Activated CD8-positive, alpha-beta memory T cell treated with anti-CD3 and anti-CD28 coated beads, Interleukin-2, amount 10 ng/mL, durations not matched to agents 7 days and 5 days (primary cell): ENCODE measurements at regions not wholly inside any gene's neighbourhood (a gene's known extent, or its start where the extent isn't known, plus 50 kb on each side); places are given as distances from the start of the nearest gene placed in this dataset.

ENCODE experiments used
- ATAC-seq: fragments of 150-1000 bp; cut with Tn5 transposase; one replicate; pipeline ENCODE4 v1.10.0; 2021; ENCODE audit warnings: moderate library complexity
- CTCF ChIA-PET: fragments of 350-600 bp; sonication (Branson Sonifier 250); formaldehyde crosslinking; loops from one replicate; lab custom pipeline; 2021; ENCODE audit warnings: antibody characterized with exemption; lab: Charles Lee
- DNase-seq: peaks from one replicate; pipeline ENCODE4 v3.0.0-alpha.2; 2020
- H3K27ac Mint-ChIP-seq: one replicate; pipeline ENCODE4 v1.8.0; 2021; ENCODE audit warnings: mild to moderate bottlenecking, mixed read lengths
- H3K27me3 Mint-ChIP-seq: one replicate; pipeline ENCODE4 v1.8.0; 2021; ENCODE audit warnings: mixed read lengths
- H3K36me3 Mint-ChIP-seq: one replicate; pipeline ENCODE4 v1.8.0; 2021; ENCODE audit warnings: mild to moderate bottlenecking, mixed read lengths
- H3K4me1 Mint-ChIP-seq: one replicate; pipeline ENCODE4 v1.8.0; 2021; ENCODE audit warnings: mixed read lengths
- H3K4me3 Mint-ChIP-seq: one replicate; pipeline ENCODE4 v1.8.0; 2021; ENCODE audit warnings: mild to moderate bottlenecking, moderate library complexity, mixed read lengths
- H3K9me3 Mint-ChIP-seq: one replicate; pipeline ENCODE4 v1.8.0; 2022; ENCODE audit warnings: low read depth, mixed read lengths

DNA sequence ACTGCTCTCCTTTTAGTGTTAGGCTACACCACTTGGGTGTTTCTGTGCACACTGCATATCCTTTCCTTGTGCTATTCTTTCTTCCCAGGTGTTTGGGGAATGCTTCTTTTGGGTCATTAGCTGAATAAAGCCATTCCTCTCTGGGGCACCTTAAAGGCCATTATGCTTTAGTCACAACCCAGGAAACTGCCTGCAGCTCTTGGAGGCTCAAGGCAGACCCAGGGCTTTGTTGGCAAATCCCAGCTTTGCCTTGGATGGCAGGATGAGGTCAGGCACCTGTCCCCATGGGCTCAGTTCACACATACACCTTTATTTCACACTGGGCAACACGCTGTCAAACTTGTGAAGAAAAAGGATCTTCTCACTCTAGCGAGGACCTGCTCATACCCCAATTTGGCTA lies 460.6 kb downstream of the CCSER2 start:
- no peaks in the 10 kb centered on the region for H3K27me3 Mint-ChIP-seq
- ATAC-seq (no peak), DNase-seq (no peak)
- no peak overlapping the region for H3K27ac Mint-ChIP-seq
- CTCF ChIA-PET = no interaction called here
- no peaks in the 10 kb centered on the region for H3K4me1 Mint-ChIP-seq
- H3K36me3 Mint-ChIP-seq = no peaks in the 10 kb centered on the region
- no peaks in the 10 kb centered on the region for H3K9me3 Mint-ChIP-seq
- H3K4me3 Mint-ChIP-seq = no peak overlapping the region

DNA sequence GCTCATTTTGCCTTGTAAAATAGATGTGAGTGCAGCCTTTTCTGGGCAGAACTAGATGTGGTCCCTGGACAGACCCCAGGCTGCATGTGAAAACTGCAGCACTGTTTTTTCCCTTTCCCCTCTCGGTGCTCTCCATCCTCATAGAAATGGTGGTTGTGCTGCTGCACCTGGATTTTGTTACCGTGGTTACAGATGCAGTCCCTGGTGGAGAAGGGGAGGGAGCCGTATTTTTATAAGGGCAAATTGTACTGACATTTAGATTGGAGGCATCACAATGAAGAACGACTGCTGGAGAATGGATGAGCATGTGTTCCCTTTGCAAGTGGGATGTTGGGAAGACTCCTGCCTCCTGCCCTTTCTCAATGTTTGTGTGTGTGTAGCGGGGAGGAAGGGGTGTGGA lies 469.9 kb downstream of the CCSER2 start:
- Mint-ChIP-seq H3K4me3 (no peak overlapping the region), H3K4me1 (no peaks in the 10 kb centered on the region), H3K27me3 (no peaks in the 10 kb centered on the region), H3K9me3 (no peaks in the 10 kb centered on the region), H3K36me3 (no peaks in the 10 kb centered on the region), H3K27ac (no peak overlapping the region)
- CTCF ChIA-PET = interaction anchor here (1.2 kb wide), 1 partner anchor 12 kb away, joined by 3 read pairs; no protein-coding TSS in a partner anchor
- DNase-seq (no peak), ATAC-seq (no peak)

DNA sequence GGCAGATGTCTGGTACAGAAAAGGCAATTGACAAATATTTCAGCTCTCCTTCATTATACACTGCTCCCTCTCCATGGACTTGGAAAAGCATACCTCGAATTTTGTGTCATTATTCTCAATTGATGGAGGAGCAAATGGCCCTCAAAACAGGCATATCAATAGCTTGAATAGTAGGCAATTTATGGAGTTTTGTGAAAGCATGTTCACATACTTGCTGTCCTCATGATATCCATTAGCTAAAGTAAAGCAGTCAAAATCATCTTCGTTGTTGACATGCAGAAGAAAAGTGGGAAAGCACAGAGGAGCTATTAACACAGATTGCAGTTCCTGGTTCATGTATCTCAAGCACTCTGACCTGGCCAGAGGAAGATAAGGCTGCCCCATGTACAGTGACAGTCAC lies 472.8 kb downstream of the CCSER2 start:
- peaks cover 2% of the 10 kb centered on the region for H3K9me3 Mint-ChIP-seq
- no peaks in the 10 kb centered on the region for H3K36me3 Mint-ChIP-seq
- no peaks in the 10 kb centered on the region for H3K27me3 Mint-ChIP-seq
- H3K27ac Mint-ChIP-seq = no peak overlapping the region
- DNase-seq = no peak
- CTCF ChIA-PET = no interaction called here
- no peaks in the 10 kb centered on the region for H3K4me1 Mint-ChIP-seq
- no peak for ATAC-seq
- no peak overlapping the region for H3K4me3 Mint-ChIP-seq

DNA sequence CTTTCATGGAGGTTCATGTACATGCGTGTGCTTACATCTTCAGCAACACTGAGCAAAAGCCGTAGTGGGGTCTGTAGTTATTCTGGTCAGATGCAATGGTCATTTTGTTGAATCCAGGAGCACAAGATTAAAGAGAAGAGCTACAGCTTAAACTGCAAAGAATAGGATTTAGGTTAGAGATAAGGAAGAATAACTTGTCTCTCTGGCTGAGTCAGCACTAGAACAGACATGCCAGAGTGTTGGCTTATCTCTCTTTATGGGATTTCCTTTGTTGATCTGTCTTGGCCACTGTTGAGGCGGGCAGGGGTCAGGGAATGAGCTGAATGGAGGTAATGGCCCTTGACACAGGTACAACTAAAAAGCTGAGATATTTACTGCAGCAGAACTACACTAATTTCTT lies 473.5 kb downstream of the CCSER2 start:
- ATAC-seq = no peak
- no peaks in the 10 kb centered on the region for H3K36me3 Mint-ChIP-seq
- no peak overlapping the region for H3K4me3 Mint-ChIP-seq
- DNase-seq = no peak
- no peaks in the 10 kb centered on the region for H3K27me3 Mint-ChIP-seq
- peaks cover 2% of the 10 kb centered on the region for H3K9me3 Mint-ChIP-seq
- H3K4me1 Mint-ChIP-seq = no peaks in the 10 kb centered on the region
- H3K27ac Mint-ChIP-seq = no peak overlapping the region
- CTCF ChIA-PET = no interaction called here

DNA sequence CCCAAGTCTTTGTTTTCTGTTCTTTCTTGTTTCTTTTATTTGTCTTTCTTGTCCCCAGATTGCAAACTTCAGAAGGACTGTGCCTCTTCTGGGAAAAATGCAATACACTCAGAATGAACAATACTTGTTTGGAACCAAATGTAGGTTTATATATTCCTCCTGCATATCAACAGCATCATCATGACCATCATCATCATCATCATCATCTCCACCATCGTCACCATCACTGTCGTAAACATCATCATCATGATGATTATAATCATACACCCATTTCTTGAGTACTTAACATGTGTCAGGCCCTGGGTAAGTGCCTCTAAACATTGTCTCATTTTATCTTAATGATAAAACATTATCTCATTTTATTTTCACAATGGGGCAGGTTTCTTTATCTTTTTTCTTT lies 476.8 kb downstream of the CCSER2 start:
- DNase-seq (no peak), ATAC-seq (no peak)
- peaks cover 2% of the 10 kb centered on the region for H3K9me3 Mint-ChIP-seq
- CTCF ChIA-PET = no interaction called here
- H3K36me3 Mint-ChIP-seq = no peaks in the 10 kb centered on the region
- no peaks in the 10 kb centered on the region for H3K4me1 Mint-ChIP-seq
- H3K27me3 Mint-ChIP-seq = no peaks in the 10 kb centered on the region
- H3K4me3 Mint-ChIP-seq = no peak overlapping the region
- no peak overlapping the region for H3K27ac Mint-ChIP-seq

DNA sequence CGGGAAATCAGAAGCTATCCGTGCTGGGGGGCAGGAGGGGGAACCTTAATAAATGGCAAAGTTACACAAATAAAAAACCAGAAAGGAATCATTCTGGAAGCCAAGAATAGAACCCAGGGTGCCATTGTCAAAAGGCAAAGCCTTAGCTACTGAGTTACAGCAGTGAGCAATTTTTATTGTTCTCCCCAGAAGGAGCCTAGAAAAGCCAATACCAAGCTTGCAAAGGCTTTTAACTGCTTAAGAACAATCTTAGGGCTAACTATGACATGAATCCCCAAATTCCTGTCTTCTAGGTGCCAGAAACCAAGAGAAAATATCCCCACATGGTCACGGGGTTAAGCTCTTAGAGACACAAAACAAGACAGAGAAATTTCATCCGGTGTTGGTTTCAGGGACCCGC lies 482.7 kb downstream of the CCSER2 start:
- Mint-ChIP-seq H3K9me3 (no peaks in the 10 kb centered on the region), H3K4me3 (no peak overlapping the region), H3K36me3 (no peaks in the 10 kb centered on the region), H3K4me1 (no peaks in the 10 kb centered on the region), H3K27me3 (no peaks in the 10 kb centered on the region), H3K27ac (no peak overlapping the region)
- CTCF ChIA-PET = no interaction called here
- no peak for DNase-seq
- ATAC-seq = no peak

DNA sequence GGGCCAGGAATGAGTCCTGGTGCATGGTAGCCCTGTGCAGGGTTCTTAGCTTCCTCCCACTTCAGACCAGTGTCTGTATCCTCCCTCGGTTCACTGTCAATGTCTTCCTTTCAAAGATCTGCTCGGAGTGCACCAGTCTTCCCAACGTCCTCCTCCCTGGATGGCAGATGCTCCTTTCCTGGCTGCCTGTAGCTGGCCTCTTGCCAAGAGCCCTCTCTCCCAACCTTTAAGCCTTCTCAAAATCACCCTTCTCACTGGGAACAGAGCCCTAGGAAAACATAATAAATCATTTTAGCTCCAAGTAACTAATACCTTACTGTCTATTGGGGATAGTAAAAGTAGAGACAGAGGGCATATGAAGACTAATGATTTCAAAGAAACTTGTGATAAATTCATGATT lies 490.6 kb downstream of the CCSER2 start:
- ATAC-seq (no peak), DNase-seq (no peak)
- Mint-ChIP-seq H3K4me1 (no peaks in the 10 kb centered on the region), H3K4me3 (no peak overlapping the region), H3K9me3 (no peaks in the 10 kb centered on the region), H3K36me3 (no peaks in the 10 kb centered on the region), H3K27ac (no peak overlapping the region), H3K27me3 (no peaks in the 10 kb centered on the region)
- CTCF ChIA-PET = no interaction called here

DNA sequence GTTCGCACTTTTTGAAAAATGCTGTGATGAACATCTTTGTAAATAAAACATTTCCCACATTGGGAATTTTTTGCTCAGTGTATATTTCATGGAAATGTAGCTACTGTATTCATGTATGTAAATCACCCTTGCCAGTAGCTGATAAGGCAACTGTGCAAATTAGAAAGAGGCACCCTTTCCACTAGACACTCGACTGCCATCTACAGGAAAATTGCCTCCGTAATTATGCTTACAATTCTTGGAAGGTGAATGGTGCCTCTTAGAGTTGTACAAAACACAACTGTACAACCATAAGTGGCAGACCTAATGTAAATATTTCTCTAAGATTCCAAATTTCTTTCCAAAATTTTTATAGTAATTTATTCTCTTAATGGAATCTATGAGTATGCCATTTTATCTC lies 491.7 kb downstream of the CCSER2 start:
- no peak overlapping the region for H3K4me3 Mint-ChIP-seq
- no peak for ATAC-seq
- no peaks in the 10 kb centered on the region for H3K27me3 Mint-ChIP-seq
- DNase-seq = no peak
- no peaks in the 10 kb centered on the region for H3K4me1 Mint-ChIP-seq
- H3K9me3 Mint-ChIP-seq = no peaks in the 10 kb centered on the region
- no peak overlapping the region for H3K27ac Mint-ChIP-seq
- CTCF ChIA-PET = no interaction called here
- H3K36me3 Mint-ChIP-seq = no peaks in the 10 kb centered on the region

DNA sequence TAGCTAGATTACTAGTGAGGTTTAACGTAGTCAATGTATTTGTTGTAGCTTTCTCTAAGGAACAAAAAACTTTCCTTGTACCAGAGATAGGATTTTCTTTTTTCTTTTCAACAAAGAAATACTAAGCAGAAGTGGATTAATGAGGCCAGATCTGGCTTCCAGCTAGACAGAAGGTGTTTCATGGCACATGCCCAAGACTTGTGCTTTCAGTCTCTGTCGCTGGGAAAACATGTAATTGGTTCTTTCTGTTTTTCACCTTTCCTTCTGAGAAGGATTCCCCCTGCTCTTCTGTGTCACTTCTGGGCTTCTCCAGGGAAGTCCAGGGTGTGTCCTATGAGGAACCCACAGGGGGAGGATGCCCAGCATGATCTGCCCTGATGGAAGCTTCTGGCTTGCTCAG lies 492.2 kb downstream of the CCSER2 start:
- Mint-ChIP-seq H3K9me3 (no peaks in the 10 kb centered on the region), H3K27ac (no peak overlapping the region), H3K27me3 (no peaks in the 10 kb centered on the region), H3K4me1 (no peaks in the 10 kb centered on the region), H3K4me3 (no peak overlapping the region), H3K36me3 (no peaks in the 10 kb centered on the region)
- CTCF ChIA-PET = no interaction called here
- no peak for ATAC-seq
- no peak for DNase-seq

DNA sequence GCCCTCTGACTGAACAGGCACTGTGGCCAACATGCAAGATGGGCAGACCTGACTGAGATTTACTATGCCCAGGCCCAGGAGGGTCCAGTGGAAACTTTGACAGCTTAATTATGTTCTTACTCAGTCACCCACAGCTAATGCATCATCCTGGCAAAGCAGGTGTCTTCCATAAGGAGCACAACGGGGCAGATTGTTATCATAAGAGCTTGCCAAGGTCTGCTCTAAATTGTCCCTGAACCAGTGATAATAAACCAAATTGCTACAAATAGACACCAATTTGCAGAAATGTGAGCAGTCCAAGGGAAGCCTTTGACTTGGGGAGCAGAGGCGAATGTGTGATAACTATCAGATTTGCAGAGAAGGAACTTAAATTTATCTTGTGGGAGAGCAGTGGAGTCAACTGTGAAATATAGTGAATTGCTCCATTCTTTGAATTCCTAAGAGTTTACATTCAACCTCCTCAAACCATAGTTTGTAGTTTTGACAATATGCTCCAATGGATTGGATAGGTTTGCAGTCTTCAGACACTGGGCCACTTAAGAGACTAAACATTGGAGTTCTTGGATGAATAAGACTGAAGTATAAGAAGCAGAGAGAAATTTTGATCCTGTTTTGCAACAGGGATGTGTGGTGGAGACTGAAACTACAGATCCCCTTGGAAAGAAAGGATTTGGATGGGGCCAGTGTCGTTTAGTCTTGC lies 494.7 kb downstream of the CCSER2 start:
- Mint-ChIP-seq H3K36me3 (no peaks in the 10 kb centered on the region), H3K27me3 (no peaks in the 10 kb centered on the region), H3K4me1 (no peaks in the 10 kb centered on the region), H3K27ac (no peak overlapping the region), H3K9me3 (no peaks in the 10 kb centered on the region), H3K4me3 (no peak overlapping the region)
- CTCF ChIA-PET = no interaction called here
- no peak for DNase-seq
- ATAC-seq = no peak

DNA sequence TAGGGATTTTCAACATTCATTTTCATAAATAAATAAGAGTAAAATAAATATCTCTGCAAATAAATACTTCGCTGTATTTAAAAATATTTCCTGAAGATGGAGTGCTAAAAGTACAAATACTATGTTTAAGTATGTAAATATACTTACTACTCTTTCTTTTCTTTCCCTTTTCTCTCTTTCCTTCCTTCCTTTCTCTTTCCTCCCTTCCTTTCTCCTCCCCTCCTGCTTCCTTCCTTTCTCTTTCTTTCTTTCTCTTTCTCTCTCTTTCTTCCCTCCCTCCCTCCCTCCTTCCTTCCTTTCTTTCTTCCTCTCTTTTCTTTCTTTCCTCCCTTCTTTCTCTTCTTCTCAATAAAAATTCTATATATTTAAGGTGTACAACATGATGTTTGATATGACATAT lies 496.1 kb downstream of the CCSER2 start:
- no peaks in the 10 kb centered on the region for H3K27me3 Mint-ChIP-seq
- ATAC-seq (no peak), DNase-seq (no peak)
- H3K36me3 Mint-ChIP-seq = no peaks in the 10 kb centered on the region
- no peaks in the 10 kb centered on the region for H3K4me1 Mint-ChIP-seq
- no peak overlapping the region for H3K27ac Mint-ChIP-seq
- CTCF ChIA-PET = no interaction called here
- H3K9me3 Mint-ChIP-seq = no peaks in the 10 kb centered on the region
- H3K4me3 Mint-ChIP-seq = no peak overlapping the region

DNA sequence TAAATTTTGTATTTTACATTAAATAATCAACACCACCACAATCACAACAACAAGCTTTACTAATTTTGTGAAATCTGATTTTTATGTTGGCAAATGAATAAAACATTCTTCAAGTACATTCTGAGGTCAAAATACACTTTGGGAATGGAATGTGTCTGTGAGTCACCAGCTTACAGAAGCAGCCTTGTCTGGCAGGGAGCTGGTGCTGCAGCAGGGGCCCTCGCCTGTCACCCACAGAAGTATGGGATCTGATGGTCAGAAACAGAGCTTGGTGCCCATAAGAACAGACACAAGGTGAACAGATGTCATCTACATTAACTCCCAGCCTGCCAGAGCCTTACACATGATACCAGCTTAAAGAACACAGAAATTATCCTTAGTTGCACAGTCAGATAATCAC lies 496.9 kb downstream of the CCSER2 start:
- Mint-ChIP-seq H3K27me3 (no peaks in the 10 kb centered on the region), H3K4me1 (no peaks in the 10 kb centered on the region), H3K9me3 (no peaks in the 10 kb centered on the region), H3K36me3 (no peaks in the 10 kb centered on the region), H3K27ac (no peak overlapping the region), H3K4me3 (no peak overlapping the region)
- no peak for ATAC-seq
- CTCF ChIA-PET = no interaction called here
- DNase-seq = no peak

DNA sequence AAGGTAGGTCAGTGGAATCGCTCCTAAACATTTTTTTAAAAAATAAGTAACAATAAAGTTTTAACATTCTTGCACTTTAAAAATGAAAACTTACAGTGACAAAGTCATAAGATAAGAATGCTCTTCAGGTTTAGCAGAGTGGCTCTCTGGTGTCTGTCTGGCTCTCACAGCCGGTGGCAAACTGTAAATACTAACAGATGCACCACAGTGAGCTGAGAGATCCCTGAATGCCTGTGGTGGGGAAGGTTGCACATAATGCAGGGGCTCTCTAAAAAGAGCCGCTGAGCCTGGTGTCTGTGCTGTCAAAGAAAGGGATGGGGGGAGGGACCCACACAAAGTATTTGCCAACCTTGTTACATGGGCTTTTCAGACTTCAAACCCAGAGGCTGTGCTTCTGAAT lies 498.3 kb downstream of the CCSER2 start:
- DNase-seq = no peak
- no peaks in the 10 kb centered on the region for H3K9me3 Mint-ChIP-seq
- no peaks in the 10 kb centered on the region for H3K4me1 Mint-ChIP-seq
- no peaks in the 10 kb centered on the region for H3K36me3 Mint-ChIP-seq
- no peaks in the 10 kb centered on the region for H3K27me3 Mint-ChIP-seq
- CTCF ChIA-PET = no interaction called here
- H3K4me3 Mint-ChIP-seq = no peak overlapping the region
- ATAC-seq = no peak
- no peak overlapping the region for H3K27ac Mint-ChIP-seq

DNA sequence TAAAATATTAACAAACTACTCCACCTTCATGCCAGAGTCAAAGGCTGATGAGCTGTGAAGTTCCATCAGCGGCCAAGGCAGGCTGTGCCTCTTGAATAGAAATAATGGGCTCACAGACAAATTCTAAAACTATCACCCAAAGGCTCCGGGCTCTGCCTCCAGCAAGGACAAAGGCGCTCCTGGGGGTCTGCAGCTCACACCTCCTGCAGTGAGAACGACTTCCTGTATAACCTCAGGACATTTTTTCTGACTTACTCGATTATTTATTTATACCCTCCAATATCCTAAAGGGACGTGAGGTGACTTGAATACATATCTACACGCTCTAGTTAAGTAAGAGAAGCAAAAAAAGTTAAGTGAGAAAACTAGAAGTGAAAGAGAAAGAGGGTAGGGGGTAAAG lies 500.7 kb downstream of the CCSER2 start:
- Mint-ChIP-seq H3K4me3 (no peak overlapping the region), H3K9me3 (no peaks in the 10 kb centered on the region), H3K4me1 (no peaks in the 10 kb centered on the region), H3K27ac (no peak overlapping the region), H3K36me3 (no peaks in the 10 kb centered on the region), H3K27me3 (no peaks in the 10 kb centered on the region)
- no peak for DNase-seq
- CTCF ChIA-PET = no interaction called here
- no peak for ATAC-seq
